Activated naive CD4-positive, alpha-beta T cell treated with anti-CD3 and anti-CD28 coated beads, Interleukin-2, amount 10 ng/mL, durations not matched to agents 7 days and 5 days (primary cell): ENCODE measurements at regions not wholly inside any gene's neighbourhood (a gene's known extent, or its start where the extent isn't known, plus 50 kb on each side); places are given as distances from the start of the nearest gene placed in this dataset.

Source experiments
- CTCF ChIA-PET: fragments of 350-600 bp; sonication (Branson Sonifier 250); formaldehyde crosslinking; loops from one replicate; lab custom pipeline; 2021; ENCODE audit warnings: antibody characterized with exemption; lab: Charles Lee
- DNase-seq: peaks from one replicate; pipeline ENCODE4 v3.0.0-alpha.2; 2020
- H3K27ac Mint-ChIP-seq: one replicate; pipeline ENCODE4 v1.8.0; 2021; ENCODE audit warnings: mild to moderate bottlenecking, moderate library complexity, mixed read lengths
- H3K27me3 Mint-ChIP-seq: one replicate; pipeline ENCODE4 v1.8.0; 2021; ENCODE audit warnings: mild to moderate bottlenecking, mixed read lengths
- H3K36me3 Mint-ChIP-seq: one replicate; pipeline ENCODE4 v1.8.0; 2021; ENCODE audit warnings: mixed read lengths
- H3K4me1 Mint-ChIP-seq: one replicate; pipeline ENCODE4 v1.8.0; 2021; ENCODE audit warnings: mixed read lengths
- H3K4me3 Mint-ChIP-seq: one replicate; pipeline ENCODE4 v1.8.0; 2021; ENCODE audit warnings: mild to moderate bottlenecking, moderate library complexity, mixed read lengths
- H3K9me3 Mint-ChIP-seq: one replicate; pipeline ENCODE4 v1.8.0; 2021; ENCODE audit warnings: mixed read lengths

DNA sequence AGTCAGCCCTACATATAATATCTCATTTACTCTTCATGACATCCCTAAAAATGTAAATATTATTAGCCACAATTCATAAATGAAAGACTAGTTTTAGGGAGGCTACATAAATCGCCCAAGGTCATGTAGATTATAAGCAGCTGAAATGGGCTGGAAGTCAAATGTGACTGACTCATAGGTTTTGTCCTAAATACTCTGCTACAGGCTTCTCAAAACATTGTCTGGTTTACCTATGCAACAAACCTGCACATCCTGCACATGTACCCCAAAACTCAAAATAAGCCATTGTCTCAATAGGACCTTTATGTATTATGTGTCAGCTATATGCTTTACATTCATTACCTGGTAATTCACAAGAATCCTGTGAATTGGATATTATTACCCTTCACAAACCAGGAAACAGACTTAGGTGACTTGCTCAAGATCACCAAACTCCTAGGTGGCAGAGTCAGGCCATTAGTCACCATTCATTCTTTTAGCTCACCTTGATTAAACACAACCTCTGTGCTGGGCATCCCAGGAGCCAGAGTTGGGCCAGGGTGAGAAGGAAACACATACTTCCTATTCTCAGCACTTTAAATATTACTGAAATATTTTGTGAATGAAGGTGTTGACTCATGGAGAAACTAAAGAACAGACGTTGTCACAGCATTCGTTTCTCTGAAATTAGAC, 69.4 kb upstream of the CPO start:
- H3K9me3 Mint-ChIP-seq: peaks cover 3% of the 10 kb centered on the region

DNA sequence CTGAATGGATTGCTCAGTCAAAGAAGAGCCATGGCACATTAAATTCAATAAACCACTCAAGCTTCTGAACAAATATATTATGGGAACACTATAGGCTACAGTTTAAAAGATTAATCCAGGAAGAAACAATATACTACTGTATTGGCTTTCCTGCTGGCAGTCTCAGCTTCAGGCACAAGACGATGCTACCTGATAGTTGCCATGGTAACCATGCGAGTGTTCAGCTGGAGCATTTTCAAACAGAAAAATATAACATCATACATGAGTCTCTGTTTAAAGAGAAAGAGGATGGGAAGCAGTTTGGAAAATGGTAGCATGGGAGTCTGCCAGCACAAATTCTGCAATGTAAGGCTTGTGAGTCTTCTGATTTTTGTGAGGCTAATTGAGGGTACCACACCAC, 65.9 kb upstream of the CPO start:
- CTCF ChIA-PET: no interaction called here
- Mint-ChIP-seq H3K4me3 (no peak overlapping the region), H3K36me3 (no peaks in the 10 kb centered on the region), H3K27ac (no peak overlapping the region), H3K27me3 (no peaks in the 10 kb centered on the region), H3K4me1 (no peaks in the 10 kb centered on the region), H3K9me3 (peaks cover 3% of the 10 kb centered on the region)
- DNase-seq: no peak

More for the DNA sequence above, 69.4 kb upstream of the CPO start:
- no peak for DNase-seq
- H3K4me3 Mint-ChIP-seq: no peak overlapping the region
- H3K27ac Mint-ChIP-seq: no peak overlapping the region
- no peaks in the 10 kb centered on the region for H3K4me1 Mint-ChIP-seq
- CTCF ChIA-PET: no interaction called here
- H3K36me3 Mint-ChIP-seq: no peaks in the 10 kb centered on the region
- peaks cover 5% of the 10 kb centered on the region for H3K27me3 Mint-ChIP-seq

DNA sequence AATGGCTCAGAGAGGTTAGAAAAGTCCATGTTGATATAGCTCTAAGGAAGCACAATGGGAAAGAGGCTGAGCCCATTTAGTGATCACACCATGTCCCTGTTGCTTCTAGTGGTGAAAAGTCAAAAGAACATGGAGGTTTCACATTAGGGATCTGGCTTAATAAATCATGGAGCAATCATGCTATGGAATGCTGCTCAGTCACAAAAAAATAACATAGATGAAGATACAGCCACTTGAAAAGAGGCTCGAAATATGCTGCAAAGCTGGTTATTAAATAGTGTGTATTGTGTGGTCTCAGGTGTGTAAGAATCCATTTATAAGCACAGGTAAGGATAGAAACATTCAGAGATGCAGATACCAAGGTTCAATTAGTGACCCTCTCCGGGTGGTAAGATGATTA, 63.6 kb upstream of the CPO start:
- H3K9me3 Mint-ChIP-seq: peaks cover 3% of the 10 kb centered on the region

GRCh38 chr2:206876216-206876860, 63.0 kb upstream of the CPO start:
- H3K27me3 Mint-ChIP-seq: no peaks in the 10 kb centered on the region
- H3K4me3 Mint-ChIP-seq: no peak overlapping the region
- CTCF ChIA-PET: no interaction called here
- H3K9me3 Mint-ChIP-seq: peaks cover 3% of the 10 kb centered on the region
- no peaks in the 10 kb centered on the region for H3K4me1 Mint-ChIP-seq
- H3K36me3 Mint-ChIP-seq: no peaks in the 10 kb centered on the region
- H3K27ac Mint-ChIP-seq: no peak overlapping the region
- DNase-seq: no peak

More for the DNA sequence above, 63.6 kb upstream of the CPO start:
- Mint-ChIP-seq H3K27me3 (no peaks in the 10 kb centered on the region), H3K36me3 (no peaks in the 10 kb centered on the region), H3K4me1 (no peaks in the 10 kb centered on the region), H3K4me3 (no peak overlapping the region), H3K27ac (no peak overlapping the region)
- CTCF ChIA-PET: no interaction called here
- DNase-seq: no peak

GRCh38 chr2:206881708-206882410, 57.5 kb upstream of the CPO start:
- no peak for DNase-seq

DNA sequence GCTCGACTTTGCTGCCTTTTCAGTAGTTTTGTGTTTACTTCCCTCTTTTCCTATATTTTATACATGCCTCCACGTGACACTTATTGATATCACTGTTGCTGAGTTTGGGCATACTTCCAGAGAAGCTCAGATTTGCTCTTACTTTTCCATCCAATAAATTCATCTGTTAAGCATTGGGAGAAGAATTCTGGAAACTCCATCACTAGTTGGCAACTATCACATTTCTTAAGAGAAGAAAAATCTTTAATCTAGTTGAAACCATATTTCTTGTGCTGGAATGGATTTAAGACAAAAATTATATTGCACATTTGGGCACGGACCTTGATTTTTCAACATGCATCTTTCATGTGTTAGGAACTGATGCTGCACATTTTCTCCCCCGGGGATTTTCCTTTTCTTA, 52.6 kb upstream of the CPO start:
- Mint-ChIP-seq H3K36me3 (no peaks in the 10 kb centered on the region), H3K4me3 (no peak overlapping the region), H3K27ac (no peak overlapping the region), H3K9me3 (no peaks in the 10 kb centered on the region), H3K4me1 (no peaks in the 10 kb centered on the region), H3K27me3 (no peaks in the 10 kb centered on the region)
- CTCF ChIA-PET: no interaction called here
- no peak for DNase-seq

More at GRCh38 chr2:206881708-206882410, 57.5 kb upstream of the CPO start:
- Mint-ChIP-seq H3K36me3 (no peaks in the 10 kb centered on the region), H3K4me1 (no peaks in the 10 kb centered on the region), H3K4me3 (no peak overlapping the region), H3K27ac (no peak overlapping the region), H3K9me3 (no peaks in the 10 kb centered on the region), H3K27me3 (no peaks in the 10 kb centered on the region)
- CTCF ChIA-PET: no interaction called here

DNA sequence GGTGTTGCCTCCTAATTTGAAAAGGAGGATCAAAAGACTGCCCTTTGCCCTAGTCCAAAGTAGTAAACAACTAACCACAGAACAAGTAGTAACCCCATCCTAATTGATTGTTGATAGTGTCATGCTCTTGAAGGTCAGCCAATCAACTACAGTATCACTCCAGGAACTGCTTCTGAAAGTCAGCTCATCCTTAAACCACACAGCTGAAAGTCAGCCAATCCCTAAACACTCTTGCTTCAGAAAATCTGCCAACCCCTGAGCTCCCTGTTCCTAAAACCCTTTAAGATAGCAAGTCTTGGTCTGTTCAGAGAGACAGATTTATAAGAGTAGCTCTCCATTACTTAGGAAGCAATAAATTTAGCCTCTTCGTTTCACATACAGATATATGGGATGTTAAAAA, 51.6 kb upstream of the CPO start:
- CTCF ChIA-PET: no interaction called here
- no peak for DNase-seq
- H3K36me3 Mint-ChIP-seq: no peaks in the 10 kb centered on the region
- H3K27ac Mint-ChIP-seq: no peak overlapping the region
- no peaks in the 10 kb centered on the region for H3K4me1 Mint-ChIP-seq
- H3K4me3 Mint-ChIP-seq: no peak overlapping the region
- no peaks in the 10 kb centered on the region for H3K9me3 Mint-ChIP-seq
- H3K27me3 Mint-ChIP-seq: no peaks in the 10 kb centered on the region
